ENCODE measurements at regions not wholly inside any gene's neighbourhood (a gene's known extent, or its start where the extent isn't known, plus 50 kb on each side); places are given as distances from the start of the nearest gene placed in this dataset.
A peak's percentile ranks its signal among the peaks of the same experiment; 100 is the strongest.
"Not testable (repeated sequence)": the region's sequence is repeated elsewhere in the genome, so short reads cannot be mapped to it uniquely, and the experiment has no call there.

DNA sequence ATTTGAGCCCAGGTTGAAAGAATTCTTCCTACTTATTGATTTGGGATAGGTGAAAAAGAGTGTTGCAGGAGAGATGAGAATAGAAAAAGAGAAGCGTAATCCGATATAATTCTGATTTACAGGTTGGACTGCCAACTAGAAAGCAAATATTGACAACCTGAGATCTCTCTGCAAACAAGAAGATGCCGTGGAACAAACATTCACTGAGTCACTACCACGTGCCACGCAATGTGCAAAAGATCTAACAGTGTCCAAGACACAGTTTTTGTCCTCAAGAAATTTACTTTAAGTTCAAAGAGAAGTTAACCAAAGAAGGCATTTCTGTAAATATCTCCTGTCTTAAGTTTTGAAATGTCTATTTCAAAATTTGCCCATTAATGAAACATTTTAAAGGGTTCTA is 578.0 kb upstream of the ARID1B start:
- Histone ChIP-seq H3K27ac (no peak overlapping the region), H3K27me3 (no peaks in the 10 kb centered on the region), H3K4me3 (no peak overlapping the region), H3K36me3 (no peaks in the 10 kb centered on the region), H3K4me1 (no peaks in the 10 kb centered on the region), H3K9me3 (no peaks in the 10 kb centered on the region)
- ATAC-seq, result no peak
- WGBS (ENCODE audit: insufficient coverage, low coverage, low lambda C conversion rate, missing lambda C conversion rate), result 32% methylated on average over 5 of the region's 5 CpGs
- DNase-seq, result no peak
- intact Hi-C loops (cut with DNase I), result no loop called here
- TF ChIP-seq POLR2A (IDR thresholded peaks at IDR 0.05), result no peak
- TF ChIP-seq, protein P1, sequence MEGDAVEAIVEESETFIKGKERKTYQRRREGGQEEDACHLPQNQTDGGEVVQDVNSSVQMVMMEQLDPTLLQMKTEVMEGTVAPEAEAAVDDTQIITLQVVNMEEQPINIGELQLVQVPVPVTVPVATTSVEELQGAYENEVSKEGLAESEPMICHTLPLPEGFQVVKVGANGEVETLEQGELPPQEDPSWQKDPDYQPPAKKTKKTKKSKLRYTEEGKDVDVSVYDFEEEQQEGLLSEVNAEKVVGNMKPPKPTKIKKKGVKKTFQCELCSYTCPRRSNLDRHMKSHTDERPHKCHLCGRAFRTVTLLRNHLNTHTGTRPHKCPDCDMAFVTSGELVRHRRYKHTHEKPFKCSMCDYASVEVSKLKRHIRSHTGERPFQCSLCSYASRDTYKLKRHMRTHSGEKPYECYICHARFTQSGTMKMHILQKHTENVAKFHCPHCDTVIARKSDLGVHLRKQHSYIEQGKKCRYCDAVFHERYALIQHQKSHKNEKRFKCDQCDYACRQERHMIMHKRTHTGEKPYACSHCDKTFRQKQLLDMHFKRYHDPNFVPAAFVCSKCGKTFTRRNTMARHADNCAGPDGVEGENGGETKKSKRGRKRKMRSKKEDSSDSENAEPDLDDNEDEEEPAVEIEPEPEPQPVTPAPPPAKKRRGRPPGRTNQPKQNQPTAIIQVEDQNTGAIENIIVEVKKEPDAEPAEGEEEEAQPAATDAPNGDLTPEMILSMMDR (IDR thresholded peaks at IDR 0.05), result no peak

DNA sequence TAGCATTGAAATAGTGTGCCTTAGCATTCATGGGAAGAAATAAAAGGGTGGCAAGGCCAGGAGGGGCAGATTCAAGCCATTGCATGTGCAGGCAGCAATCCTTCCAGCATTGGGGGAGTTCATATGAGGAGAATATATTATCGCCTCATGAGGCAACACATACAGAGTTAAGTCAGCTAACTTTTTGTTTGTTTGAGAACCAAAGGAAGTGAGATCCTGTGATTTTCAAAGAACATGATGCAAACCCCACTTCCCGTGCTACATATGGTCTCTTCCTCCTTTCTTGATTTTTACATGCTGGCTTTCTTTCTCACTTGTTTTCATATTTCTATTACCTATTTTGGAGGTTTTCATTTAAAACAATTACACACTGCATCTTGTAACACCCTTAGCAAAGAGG is 579.7 kb upstream of the ARID1B start:
- no peak overlapping the region for H3K4me3 ChIP-seq
- no peaks in the 10 kb centered on the region for H3K4me1 ChIP-seq
- intact Hi-C loops (cut with DNase I), result no loop called here
- no peaks in the 10 kb centered on the region for H3K36me3 ChIP-seq
- no peaks in the 10 kb centered on the region for H3K27me3 ChIP-seq
- no peaks in the 10 kb centered on the region for H3K9me3 ChIP-seq
- H3K27ac ChIP-seq, result no peak overlapping the region
- ATAC-seq (peak in 3 of 4 donors; percentile 23 to 39 (median 28)), DNase-seq (no peak)
- TF ChIP-seq, protein P1 (IDR thresholded peaks at IDR 0.05), result no peak
- no peak for TF ChIP-seq POLR2A (IDR thresholded peaks at IDR 0.05)
- WGBS (ENCODE audit: insufficient coverage, low coverage, low lambda C conversion rate, missing lambda C conversion rate), result 19% methylated on average over 2 of the region's 2 CpGs

DNA sequence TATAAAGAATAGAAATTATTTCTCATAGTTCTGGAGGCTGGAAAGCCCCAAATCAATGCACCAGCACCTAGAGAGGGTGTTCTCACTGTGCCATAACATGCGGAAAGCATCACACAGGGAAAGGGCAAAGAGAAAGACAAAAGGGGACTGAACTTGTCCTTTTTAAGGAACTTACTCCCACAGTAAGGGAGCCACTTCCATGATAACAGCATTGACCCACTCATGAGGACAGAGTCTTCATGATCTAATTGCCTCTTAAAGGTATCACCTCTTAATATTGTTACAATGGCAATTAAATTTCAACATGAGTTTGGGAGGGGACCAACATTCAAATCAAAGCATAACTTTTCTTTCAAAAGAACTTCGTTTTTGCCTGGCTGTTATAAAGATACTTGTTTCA is 582.2 kb upstream of the ARID1B start:
- Histone ChIP-seq H3K4me1 (no peaks in the 10 kb centered on the region), H3K27me3 (no peaks in the 10 kb centered on the region), H3K36me3 (no peaks in the 10 kb centered on the region), H3K4me3 (no peak overlapping the region), H3K27ac (no peak overlapping the region), H3K9me3 (no peaks in the 10 kb centered on the region)
- intact Hi-C loops (cut with DNase I), result no loop called here
- DNase-seq, result no peak
- no peak for TF ChIP-seq POLR2A (IDR thresholded peaks at IDR 0.05)
- TF ChIP-seq, protein P1 (IDR thresholded peaks at IDR 0.05), result no peak
- 71% methylated on average over 2 of the region's 2 CpGs for WGBS (ENCODE audit: insufficient coverage, low coverage, low lambda C conversion rate, missing lambda C conversion rate)
- ATAC-seq, result no peak

DNA sequence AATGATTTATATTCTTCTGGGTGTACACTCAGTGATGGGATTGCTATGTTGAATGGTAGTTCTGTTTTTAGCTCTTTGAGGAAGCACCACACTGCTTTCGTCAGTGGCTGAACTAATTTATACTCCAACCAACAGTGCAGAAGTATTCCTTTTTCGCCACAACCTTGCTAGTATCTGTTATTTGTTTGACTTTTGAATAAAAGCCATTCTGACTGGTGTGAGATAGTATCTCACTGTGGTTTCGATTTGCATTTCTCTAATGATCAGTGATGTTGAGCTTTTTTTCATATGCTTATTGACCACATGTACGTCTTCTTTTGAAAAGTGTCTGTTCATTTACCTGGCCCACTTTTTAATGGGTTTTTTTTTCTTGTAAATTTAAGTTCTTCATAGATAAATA is 583.8 kb upstream of the ARID1B start:
- TF ChIP-seq, protein P1 (IDR thresholded peaks at IDR 0.05), result no peak
- no peak for TF ChIP-seq POLR2A (IDR thresholded peaks at IDR 0.05)
- H3K9me3 ChIP-seq, result no peaks in the 10 kb centered on the region
- 51% methylated on average over 4 of the region's 4 CpGs for WGBS (ENCODE audit: insufficient coverage, low coverage, low lambda C conversion rate, missing lambda C conversion rate)

DNA sequence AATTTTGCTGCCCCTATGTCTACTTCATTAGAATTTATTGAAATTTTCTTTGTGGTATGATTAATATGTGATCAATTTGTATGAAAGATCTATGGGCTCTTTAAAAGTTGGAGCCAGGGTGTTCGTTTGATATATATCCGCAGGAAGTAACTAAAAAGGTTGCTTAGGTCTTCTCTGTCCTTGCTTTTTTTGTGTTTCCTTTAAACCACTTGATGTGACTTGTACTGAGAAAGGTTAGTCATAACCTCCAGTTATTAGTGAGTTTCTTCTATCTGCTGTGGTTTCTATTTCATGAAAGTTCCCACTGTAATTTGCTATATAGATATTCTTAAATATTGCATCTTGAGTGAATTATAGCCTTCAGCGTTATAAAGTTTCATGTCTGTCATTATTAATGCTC is 585.3 kb upstream of the ARID1B start:
- no peaks in the 10 kb centered on the region for H3K36me3 ChIP-seq
- H3K27me3 ChIP-seq, result no peaks in the 10 kb centered on the region
- TF ChIP-seq, protein P1 (IDR thresholded peaks at IDR 0.05), result no peak
- no peak for TF ChIP-seq POLR2A (IDR thresholded peaks at IDR 0.05)
- H3K4me1 ChIP-seq, result no peaks in the 10 kb centered on the region
- no peak overlapping the region for H3K4me3 ChIP-seq
- 29% methylated on average over 3 of the region's 3 CpGs for WGBS (ENCODE audit: insufficient coverage, low coverage, low lambda C conversion rate, missing lambda C conversion rate)
- DNase-seq, result no peak
- ATAC-seq, result no peak
- no peak overlapping the region for H3K27ac ChIP-seq
- no peaks in the 10 kb centered on the region for H3K9me3 ChIP-seq
- intact Hi-C loops (cut with DNase I), result no loop called here

More for the DNA sequence above, 583.8 kb upstream of the ARID1B start:
- Histone ChIP-seq H3K4me3 (no peak overlapping the region), H3K27ac (no peak overlapping the region), H3K36me3 (no peaks in the 10 kb centered on the region), H3K4me1 (no peaks in the 10 kb centered on the region), H3K27me3 (no peaks in the 10 kb centered on the region)
- DNase-seq (no peak), ATAC-seq (no peak)
- intact Hi-C loops (cut with DNase I), result no loop called here

DNA sequence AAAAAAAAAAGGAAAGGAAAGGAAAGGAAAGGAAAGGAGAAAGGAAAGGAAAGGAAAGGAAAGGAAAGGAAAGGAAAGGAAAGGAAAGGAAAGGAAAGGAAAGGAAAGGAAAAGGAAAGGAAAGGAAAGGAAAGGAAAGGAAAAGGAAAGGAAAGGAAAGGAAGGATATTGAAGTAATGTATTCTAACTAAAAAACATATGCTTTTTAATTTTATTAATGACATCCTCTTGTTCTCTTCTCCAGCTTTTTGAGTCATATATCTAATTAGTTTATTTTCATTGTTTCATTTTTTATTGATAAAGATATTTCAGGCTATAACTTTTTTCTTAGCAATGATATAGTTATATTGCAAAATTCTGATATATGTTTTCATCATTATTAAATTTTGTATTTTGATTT is 585.8 kb upstream of the ARID1B start:
- intact Hi-C loops (cut with DNase I); ATAC-seq; DNase-seq: not testable (repeated sequence)

More for the DNA sequence above, 585.8 kb upstream of the ARID1B start:
- H3K27ac ChIP-seq, H3K4me1 ChIP-seq, H3K27me3 ChIP-seq, H3K4me3 ChIP-seq, H3K9me3 ChIP-seq, H3K36me3 ChIP-seq: not testable (repeated sequence)
